22Rv1 (cell line): ENCODE measurements at regions not wholly inside any gene's neighbourhood (a gene's known extent, or its start where the extent isn't known, plus 50 kb on each side); places are given as distances from the start of the nearest gene placed in this dataset.

ENCODE experiments used
- H3K27ac ChIP-seq: fragments of 450-650 bp; 2 replicates; pipeline ENCODE4 v1.5.1; 2017
- ZFX ChIP-seq: fragments of 450-650 bp; IDR thresholded peaks from 2 replicates; pipeline ENCODE4 v1.6.1; 2017; ENCODE audit warnings: antibody characterized with exemption, borderline replicate concordance
- TF ChIP-seq, protein P1 (sequence below): fragments of 450-650 bp; IDR thresholded peaks from 2 replicates; pipeline ENCODE4 v1.5.1; 2017; ENCODE audit warnings: mild to moderate bottlenecking

- no peak for TF ChIP-seq ZFX
- TF ChIP-seq, protein P1, sequence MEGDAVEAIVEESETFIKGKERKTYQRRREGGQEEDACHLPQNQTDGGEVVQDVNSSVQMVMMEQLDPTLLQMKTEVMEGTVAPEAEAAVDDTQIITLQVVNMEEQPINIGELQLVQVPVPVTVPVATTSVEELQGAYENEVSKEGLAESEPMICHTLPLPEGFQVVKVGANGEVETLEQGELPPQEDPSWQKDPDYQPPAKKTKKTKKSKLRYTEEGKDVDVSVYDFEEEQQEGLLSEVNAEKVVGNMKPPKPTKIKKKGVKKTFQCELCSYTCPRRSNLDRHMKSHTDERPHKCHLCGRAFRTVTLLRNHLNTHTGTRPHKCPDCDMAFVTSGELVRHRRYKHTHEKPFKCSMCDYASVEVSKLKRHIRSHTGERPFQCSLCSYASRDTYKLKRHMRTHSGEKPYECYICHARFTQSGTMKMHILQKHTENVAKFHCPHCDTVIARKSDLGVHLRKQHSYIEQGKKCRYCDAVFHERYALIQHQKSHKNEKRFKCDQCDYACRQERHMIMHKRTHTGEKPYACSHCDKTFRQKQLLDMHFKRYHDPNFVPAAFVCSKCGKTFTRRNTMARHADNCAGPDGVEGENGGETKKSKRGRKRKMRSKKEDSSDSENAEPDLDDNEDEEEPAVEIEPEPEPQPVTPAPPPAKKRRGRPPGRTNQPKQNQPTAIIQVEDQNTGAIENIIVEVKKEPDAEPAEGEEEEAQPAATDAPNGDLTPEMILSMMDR, result no peak
- no peak overlapping the region for H3K27ac ChIP-seq
Measured at GRCh38 chr10:128599030-128599429, 472.8 kb upstream of the MKI67 start.

DNA sequence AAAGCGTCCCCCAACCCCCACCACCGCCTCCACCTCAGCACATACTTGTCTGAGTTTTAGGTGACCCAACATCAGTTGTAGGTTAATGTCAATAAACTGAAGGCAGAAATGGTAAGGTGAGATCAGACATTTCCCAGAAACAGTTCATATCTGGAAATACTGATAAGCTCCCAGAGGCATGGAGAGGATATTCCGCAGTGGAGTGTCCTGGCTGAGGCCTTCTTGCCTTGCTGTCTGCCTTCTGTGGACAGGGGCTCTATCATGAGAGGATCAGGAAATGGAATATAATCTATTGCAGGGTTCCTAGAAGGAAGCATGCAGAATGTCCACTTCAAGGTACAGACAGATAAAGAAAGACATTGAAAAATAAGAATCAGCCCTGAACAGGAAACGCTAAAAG lies 473.3 kb upstream of the MKI67 start:
- TF ChIP-seq, protein P1, result no peak
- TF ChIP-seq ZFX, result no peak
- H3K27ac ChIP-seq, result no peak overlapping the region

- no peak overlapping the region for H3K27ac ChIP-seq
- TF ChIP-seq, protein P1, result no peak
- no peak for TF ChIP-seq ZFX
Measured at GRCh38 chr10:128602183-128602582, 476.0 kb upstream of the MKI67 start.

GRCh38 chr10:128604025-128604424 lies 477.8 kb upstream of the MKI67 start:
- TF ChIP-seq ZFX, result no peak
- TF ChIP-seq, protein P1, result no peak
- no peak overlapping the region for H3K27ac ChIP-seq

GRCh38 chr10:128605180-128605579 lies 479.0 kb upstream of the MKI67 start:
- no peak overlapping the region for H3K27ac ChIP-seq
- TF ChIP-seq, protein P1, result no peak
- no peak for TF ChIP-seq ZFX

DNA sequence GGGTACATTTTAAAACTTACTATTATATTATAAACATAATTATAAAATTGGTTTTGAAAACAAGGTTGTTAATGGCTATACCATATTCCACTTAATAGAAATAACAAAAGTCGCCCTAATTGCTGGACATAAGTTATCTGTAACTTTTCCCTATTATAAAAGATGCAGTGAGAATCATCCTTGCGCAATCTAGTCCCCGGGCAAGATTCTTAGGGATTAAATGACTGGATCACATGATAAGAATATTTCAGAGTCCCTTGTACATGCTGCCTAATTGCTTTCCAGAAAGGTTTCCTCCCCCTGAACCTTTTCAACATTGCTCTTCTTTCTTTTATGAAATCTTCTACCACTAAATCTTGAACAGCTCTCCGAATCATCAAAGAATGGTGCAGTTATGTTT lies 479.8 kb upstream of the MKI67 start:
- no peak overlapping the region for H3K27ac ChIP-seq
- TF ChIP-seq, protein P1, result no peak
- no peak for TF ChIP-seq ZFX

GRCh38 chr10:128608791-128609190 lies 482.6 kb upstream of the MKI67 start:
- H3K27ac ChIP-seq, result no peak overlapping the region
- TF ChIP-seq, protein P1, result no peak
- TF ChIP-seq ZFX, result no peak
